ENCODE measurements at regions not wholly inside any gene's neighbourhood (a gene's known extent, or its start where the extent isn't known, plus 50 kb on each side); places are given as distances from the start of the nearest gene placed in this dataset.

GRCh38 chr2:129428086-129428660 lies 551.3 kb upstream of the RAB6C start:
- Histone ChIP-seq H3K27me3 (ENCODE audit: control insufficient read depth in 2 of 2, insufficient read depth in 2 of 2, low read length in 2 of 2) (peaks cover 2 to 22% of the 10 kb centered on the region in 2 experiments; a peak in 2 of 5 replicates), H2AFZ (ENCODE audit: low read depth, low read length) (no peak overlapping the region), H3K9me3 (replicated peaks; ENCODE audit: control insufficient read depth, insufficient read depth, low read depth, low read length) (no peaks in the 10 kb centered on the region), H3K27ac (ENCODE audit: extremely low read depth, low read depth, low read length) (no peak overlapping the region), H3K4me2 (ENCODE audit: insufficient read depth, low read length) (no peak overlapping the region), H3K4me3 (no peak overlapping the region), H3K4me1 (replicated peaks in 1 of 2; ENCODE audit: control insufficient read depth in 2 of 2, insufficient read depth in 2 of 2, low read length in 2 of 2) (no peaks in the 10 kb centered on the region), H4K20me1 (replicated peaks; ENCODE audit: control insufficient read depth, insufficient read depth, low read length) (no peaks in the 10 kb centered on the region), H3K79me2 (ENCODE audit: control insufficient read depth, insufficient read depth, low read length) (no peaks in the 10 kb centered on the region), H3K36me3 (ENCODE audit: control insufficient read depth, insufficient read depth, low read length) (no peaks in the 10 kb centered on the region), H3K9ac (ENCODE audit: insufficient read depth in 1 of 2, low read depth in 2 of 2, low read length in 2 of 2) (no peak overlapping the region), H3K9me1 (ENCODE audit: control insufficient read depth, insufficient read depth, low read length) (no peaks in the 10 kb centered on the region)
- POLR2A ChIA-PET, result no interaction called here
- TF ChIP-seq, protein P1, sequence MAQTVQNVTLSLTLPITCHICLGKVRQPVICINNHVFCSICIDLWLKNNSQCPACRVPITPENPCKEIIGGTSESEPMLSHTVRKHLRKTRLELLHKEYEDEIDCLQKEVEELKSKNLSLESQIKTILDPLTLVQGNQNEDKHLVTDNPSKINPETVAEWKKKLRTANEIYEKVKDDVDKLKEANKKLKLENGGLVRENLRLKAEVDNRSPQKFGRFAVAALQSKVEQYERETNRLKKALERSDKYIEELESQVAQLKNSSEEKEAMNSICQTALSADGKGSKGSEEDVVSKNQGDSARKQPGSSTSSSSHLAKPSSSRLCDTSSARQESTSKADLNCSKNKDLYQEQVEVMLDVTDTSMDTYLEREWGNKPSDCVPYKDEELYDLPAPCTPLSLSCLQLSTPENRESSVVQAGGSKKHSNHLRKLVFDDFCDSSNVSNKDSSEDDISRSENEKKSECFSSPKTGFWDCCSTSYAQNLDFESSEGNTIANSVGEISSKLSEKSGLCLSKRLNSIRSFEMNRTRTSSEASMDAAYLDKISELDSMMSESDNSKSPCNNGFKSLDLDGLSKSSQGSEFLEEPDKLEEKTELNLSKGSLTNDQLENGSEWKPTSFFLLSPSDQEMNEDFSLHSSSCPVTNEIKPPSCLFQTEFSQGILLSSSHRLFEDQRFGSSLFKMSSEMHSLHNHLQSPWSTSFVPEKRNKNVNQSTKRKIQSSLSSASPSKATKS (CRISPR knock-in tag; IDR thresholded peaks at IDR 0.05), result no peak
- TF ChIP-seq ATF2 (CRISPR knock-in tag; IDR thresholded peaks at IDR 0.05) (no peak), DDX20 (tag; IDR thresholded peaks at IDR 0.05; ENCODE audit: low read depth) (no peak), ZBTB34 (CRISPR knock-in tag; IDR thresholded peaks at IDR 0.05) (no peak), TFE3 (CRISPR knock-in tag; IDR thresholded peaks at IDR 0.05) (no peak), GTF2A2 (tag; IDR thresholded peaks at IDR 0.05) (no peak), ZNF174 (CRISPR knock-in tag; IDR thresholded peaks at IDR 0.05) (no peak), ZNF77 (CRISPR knock-in tag; IDR thresholded peaks at IDR 0.05) (no peak), MTA1 (IDR thresholded peaks at IDR 0.05; ENCODE audit: borderline replicate concordance) (no peak), RAD51 (IDR thresholded peaks at IDR 0.05; ENCODE audit: borderline replicate concordance, low read depth) (no peak), RB1 (IDR thresholded peaks at IDR 0.05; ENCODE audit: low read depth) (no peak), ZNF23 (CRISPR knock-in tag; IDR thresholded peaks at IDR 0.05) (no peak), SIRT6 (IDR thresholded peaks at IDR 0.05; ENCODE audit: low read depth, low read length) (no peak)
- TF ChIP-seq, protein P2, sequence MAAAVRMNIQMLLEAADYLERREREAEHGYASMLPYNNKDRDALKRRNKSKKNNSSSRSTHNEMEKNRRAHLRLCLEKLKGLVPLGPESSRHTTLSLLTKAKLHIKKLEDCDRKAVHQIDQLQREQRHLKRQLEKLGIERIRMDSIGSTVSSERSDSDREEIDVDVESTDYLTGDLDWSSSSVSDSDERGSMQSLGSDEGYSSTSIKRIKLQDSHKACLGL (CRISPR knock-in tag; IDR thresholded peaks at IDR 0.05; ENCODE audit: borderline replicate concordance, poor library complexity, severe bottlenecking), result no peak
- FAIRE-seq (no peak), DNase-seq (ENCODE audit: extremely low read depth in 1 of 4, low spot score in 3 of 4) (no peak), ATAC-seq (no peak)
- in situ Hi-C loops (cut with MboI) (no loop called here), intact Hi-C loops (cut with micrococcal nuclease) (no loop called here)
- CTCF ChIA-PET (ENCODE audit: low intra/inter-chr PET ratio), result no interaction called here
- no TSS peak for BruUV-seq (replicated peaks)
- 0% methylated on average over 10 of the region's 10 CpGs for WGBS (ENCODE audit: insufficient coverage, low coverage, missing lambda C conversion rate)
